HEK293T (cell line): ENCODE measurements at regions not wholly inside any gene's neighbourhood (a gene's known extent, or its start where the extent isn't known, plus 50 kb on each side); places are given as distances from the start of the nearest gene placed in this dataset.

Experiments
- ARNT ChIP-seq: fragments of 450-650 bp; IDR thresholded peaks from 2 replicates; pipeline ENCODE4 v1.6.1; 2017; ENCODE audit warnings: mild to moderate bottlenecking
- BHLHE40 ChIP-seq: fragments of 450-650 bp; IDR thresholded peaks from 2 replicates; pipeline ENCODE4 v1.6.1; 2016; ENCODE audit warnings: mild to moderate bottlenecking, moderate library complexity, borderline replicate concordance
- FOXA1 ChIP-seq: fragments of 450-650 bp; IDR thresholded peaks from 2 replicates; pipeline ENCODE4 v1.6.1; 2016; ENCODE audit warnings: mild to moderate bottlenecking
- FOXM1 ChIP-seq: fragments of 450-650 bp; IDR thresholded peaks from 2 replicates; pipeline ENCODE4 v1.6.1; 2017; ENCODE audit warnings: mild to moderate bottlenecking, borderline replicate concordance
- LEF1 ChIP-seq: fragments of 450-650 bp; IDR thresholded peaks from 2 replicates; pipeline ENCODE4 v1.6.1; 2017; ENCODE audit warnings: mild to moderate bottlenecking, borderline replicate concordance
- SP1 ChIP-seq: fragments of 450-650 bp; IDR thresholded peaks from 2 replicates; pipeline ENCODE4 v1.6.1; 2017

DNA sequence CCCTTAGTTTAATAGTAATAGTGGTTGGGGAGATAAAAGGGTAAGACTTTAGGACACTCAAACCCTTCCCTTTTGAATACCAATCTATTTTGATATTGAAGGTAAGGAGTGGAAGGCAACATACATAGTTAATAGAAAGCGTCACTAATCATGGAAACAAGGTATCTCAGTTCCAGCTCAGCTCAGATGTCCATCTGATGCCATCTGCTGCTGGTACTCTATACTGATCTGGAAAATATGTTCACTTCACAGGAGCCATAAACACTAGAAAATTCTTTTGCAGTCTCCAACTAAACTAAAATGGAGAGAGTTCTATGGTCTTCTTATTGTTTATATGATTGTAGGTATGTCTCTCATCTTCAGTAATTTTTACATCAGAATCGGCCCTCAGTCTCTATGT is 1777.1 kb downstream of the OTOL1 start:
- TF ChIP-seq BHLHE40 (no peak), ARNT (no peak), SP1 (no peak), FOXA1 (no peak), FOXM1 (no peak), LEF1 (no peak)
